ENCODE measurements at regions not wholly inside any gene's neighbourhood (a gene's known extent, or its start where the extent isn't known, plus 50 kb on each side); places are given as distances from the start of the nearest gene placed in this dataset.
"Not testable (repeated sequence)": the region's sequence is repeated elsewhere in the genome, so short reads cannot be mapped to it uniquely, and the experiment has no call there.

GRCh38 chr13:112218416-112218815 is 151.5 kb downstream of the SOX1 start:
- Histone ChIP-seq H3K27me3 (no peaks in the 10 kb centered on the region), H3K4me1 (no peaks in the 10 kb centered on the region), H3K4me3 (no peak overlapping the region), H3K27ac (no peak overlapping the region), H3K9me3 (no peaks in the 10 kb centered on the region), H3K36me3 (no peaks in the 10 kb centered on the region)
- no peak for DNase-seq (ENCODE audit: low spot score in 2 of 2)
- intact Hi-C loops (cut with DNase I), result no loop called here
- no peak for TF ChIP-seq CTCF (IDR thresholded peaks at IDR 0.05)

GRCh38 chr13:112219740-112220139 is 152.8 kb downstream of the SOX1 start:
- no peak for DNase-seq (ENCODE audit: low spot score in 2 of 2)
- intact Hi-C loops (cut with DNase I), result no loop called here
- no peak for TF ChIP-seq CTCF (IDR thresholded peaks at IDR 0.05)
- no peak overlapping the region for H3K4me3 ChIP-seq
- H3K36me3 ChIP-seq, result no peaks in the 10 kb centered on the region
- no peaks in the 10 kb centered on the region for H3K4me1 ChIP-seq
- H3K27ac ChIP-seq, result no peak overlapping the region
- H3K9me3 ChIP-seq, result no peaks in the 10 kb centered on the region
- no peaks in the 10 kb centered on the region for H3K27me3 ChIP-seq

GRCh38 chr13:112220296-112220875 is 153.4 kb downstream of the SOX1 start:
- Histone ChIP-seq H3K4me3 (no peak overlapping the region), H3K36me3 (no peaks in the 10 kb centered on the region), H3K4me1 (no peaks in the 10 kb centered on the region), H3K9me3 (no peaks in the 10 kb centered on the region), H3K27me3 (no peaks in the 10 kb centered on the region), H3K27ac (no peak overlapping the region)
- intact Hi-C loops (cut with DNase I), result no loop called here
- TF ChIP-seq CTCF (IDR thresholded peaks at IDR 0.05), result no peak
- no peak for DNase-seq (ENCODE audit: low spot score in 2 of 2)

- Histone ChIP-seq H3K27me3 (no peaks in the 10 kb centered on the region), H3K36me3 (no peaks in the 10 kb centered on the region), H3K4me3 (no peak overlapping the region), H3K27ac (no peak overlapping the region), H3K4me1 (no peaks in the 10 kb centered on the region), H3K9me3 (no peaks in the 10 kb centered on the region)
- TF ChIP-seq CTCF (IDR thresholded peaks at IDR 0.05), result no peak
- intact Hi-C loops (cut with DNase I), result no loop called here
- DNase-seq (ENCODE audit: low spot score in 2 of 2), result no peak
These were observed 154.0 kb downstream of the SOX1 start for GRCh38 chr13:112220925-112221324.

- Histone ChIP-seq H3K4me1 (no peaks in the 10 kb centered on the region), H3K27me3 (no peaks in the 10 kb centered on the region), H3K4me3 (no peak overlapping the region), H3K36me3 (no peaks in the 10 kb centered on the region), H3K9me3 (no peaks in the 10 kb centered on the region), H3K27ac (no peak overlapping the region)
- intact Hi-C loops (cut with DNase I), result no loop called here
- TF ChIP-seq CTCF (IDR thresholded peaks at IDR 0.05), result no peak
- no peak for DNase-seq (ENCODE audit: low spot score in 2 of 2)
These were observed 153.2 kb upstream of the SPACA7 start for GRCh38 chr13:112222971-112223370.

- H3K27me3 ChIP-seq; H3K4me3 ChIP-seq; H3K4me1 ChIP-seq; H3K27ac ChIP-seq; intact Hi-C loops (cut with DNase I); DNase-seq (ENCODE audit: low spot score in 2 of 2); H3K36me3 ChIP-seq; H3K9me3 ChIP-seq: not testable (repeated sequence)
These were observed 152.2 kb upstream of the SPACA7 start for GRCh38 chr13:112223929-112224328.
